Esophagus squamous epithelium (tissue), 4 donors: ENCODE measurements at regions not wholly inside any gene's neighbourhood (a gene's known extent, or its start where the extent isn't known, plus 50 kb on each side); places are given as distances from the start of the nearest gene placed in this dataset.

Experiments used
- POLR2A ChIP-seq, 4 donors: fragments of 450-650 bp; IDR thresholded peaks; one replicate each; pipeline ENCODE4 v1.6.1; 2017; ENCODE audit warnings: antibody characterized with exemption in 4 of 4, mild to moderate bottlenecking in 4 of 4, moderate library complexity in 3 of 4
- TF ChIP-seq, protein P1 (sequence below), 6 experiments: fragments of 450-650 bp in 4 of 6; fragments of 200-600 bp in 2 of 6; sonication (generic) in 2 of 6; IDR thresholded peaks; one replicate each; pipeline ENCODE4 v1.5.1; 2016 to 2019; ENCODE audit warnings: antibody characterized with exemption in 6 of 6, mild to moderate bottlenecking in 4 of 6, moderate library complexity in 4 of 6

DNA sequence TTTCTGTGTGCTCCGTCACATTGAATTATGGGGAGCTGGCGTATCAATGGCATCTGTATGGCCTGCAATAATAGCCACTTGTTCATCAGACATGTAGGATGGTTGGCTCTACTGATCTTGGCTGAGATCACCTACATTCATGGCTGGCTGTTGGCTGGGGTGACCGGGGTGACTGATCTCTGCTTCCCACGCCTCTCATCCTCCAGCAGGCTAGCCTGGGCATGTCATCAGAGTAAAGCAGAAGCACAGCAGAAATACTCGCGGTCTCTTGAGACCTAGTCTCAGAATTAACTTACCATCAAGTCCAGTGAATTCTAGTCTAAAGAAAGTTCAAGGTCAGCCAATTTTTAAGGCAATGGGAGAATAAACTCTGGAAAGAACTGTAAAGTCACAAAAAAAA, 257.7 kb upstream of the GLI3 start:
- TF ChIP-seq, protein P1, sequence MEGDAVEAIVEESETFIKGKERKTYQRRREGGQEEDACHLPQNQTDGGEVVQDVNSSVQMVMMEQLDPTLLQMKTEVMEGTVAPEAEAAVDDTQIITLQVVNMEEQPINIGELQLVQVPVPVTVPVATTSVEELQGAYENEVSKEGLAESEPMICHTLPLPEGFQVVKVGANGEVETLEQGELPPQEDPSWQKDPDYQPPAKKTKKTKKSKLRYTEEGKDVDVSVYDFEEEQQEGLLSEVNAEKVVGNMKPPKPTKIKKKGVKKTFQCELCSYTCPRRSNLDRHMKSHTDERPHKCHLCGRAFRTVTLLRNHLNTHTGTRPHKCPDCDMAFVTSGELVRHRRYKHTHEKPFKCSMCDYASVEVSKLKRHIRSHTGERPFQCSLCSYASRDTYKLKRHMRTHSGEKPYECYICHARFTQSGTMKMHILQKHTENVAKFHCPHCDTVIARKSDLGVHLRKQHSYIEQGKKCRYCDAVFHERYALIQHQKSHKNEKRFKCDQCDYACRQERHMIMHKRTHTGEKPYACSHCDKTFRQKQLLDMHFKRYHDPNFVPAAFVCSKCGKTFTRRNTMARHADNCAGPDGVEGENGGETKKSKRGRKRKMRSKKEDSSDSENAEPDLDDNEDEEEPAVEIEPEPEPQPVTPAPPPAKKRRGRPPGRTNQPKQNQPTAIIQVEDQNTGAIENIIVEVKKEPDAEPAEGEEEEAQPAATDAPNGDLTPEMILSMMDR (IDR thresholded peaks at IDR 0.05) = no peak
- no peak for TF ChIP-seq POLR2A (IDR thresholded peaks at IDR 0.05)
